HepG2 (cell line): ENCODE measurements at regions not wholly inside any gene's neighbourhood (a gene's known extent, or its start where the extent isn't known, plus 50 kb on each side); places are given as distances from the start of the nearest gene placed in this dataset.

ENCODE experiments used
- ATAD3A ChIP-seq: sonication (generic); formaldehyde crosslinking; IDR thresholded peaks from 2 replicates; pipeline ENCODE4 v1.4.0; 2020; ENCODE audit warnings: missing genetic modification reagents
- BCL3 ChIP-seq: sonication (generic); formaldehyde crosslinking; IDR thresholded peaks from 2 replicates; pipeline ENCODE4 v1.5.1; 2020; ENCODE audit warnings: mild to moderate bottlenecking, missing genetic modification reagents, moderate library complexity
- ETV5 ChIP-seq: IDR thresholded peaks from 2 replicates; pipeline ENCODE4 v1.6.1; 2018; ENCODE audit warnings: missing biosample characterization, missing genetic modification reagents, inconsistent platforms, borderline replicate concordance
- FOXP4 ChIP-seq: sonication (generic); formaldehyde crosslinking; IDR thresholded peaks from 2 replicates; pipeline ENCODE4 v1.4.0; 2020; ENCODE audit warnings: missing genetic modification reagents
- PHF21A ChIP-seq: sonication (generic); formaldehyde crosslinking; IDR thresholded peaks from 2 replicates; pipeline ENCODE4 v1.5.0; 2020; ENCODE audit warnings: mild to moderate bottlenecking, missing genetic modification reagents
- RBFOX2 ChIP-seq: fragments of 200-400 bp; formaldehyde crosslinking; IDR thresholded peaks from 2 replicates; pipeline ENCODE4 v1.6.1; 2017; ENCODE audit warnings: low read depth, mild to moderate bottlenecking, low read length
- RCOR2 ChIP-seq: IDR thresholded peaks from 2 replicates; pipeline ENCODE4 v1.6.1; 2016; ENCODE audit warnings: missing biosample characterization, missing genetic modification reagents
- SALL1 ChIP-seq: sonication (generic); formaldehyde crosslinking; IDR thresholded peaks from 2 replicates; pipeline ENCODE4 v1.8.0; 2022; ENCODE audit warnings: mild to moderate bottlenecking, missing genetic modification reagents
- SMARCE1 ChIP-seq: fragments of 450-650 bp; IDR thresholded peaks from 2 replicates; pipeline ENCODE4 v1.6.1; 2017; ENCODE audit warnings: borderline replicate concordance
- TAF1 ChIP-seq: sonication (generic); formaldehyde crosslinking; IDR thresholded peaks from 2 replicates; pipeline ENCODE4 v1.4.0; 2020; ENCODE audit warnings: missing genetic modification reagents
- TBX3 ChIP-seq: fragments of 450-650 bp; IDR thresholded peaks from 2 replicates; pipeline ENCODE4 v1.6.1; 2017; ENCODE audit warnings: antibody characterized with exemption, mild to moderate bottlenecking, inconsistent platforms, borderline replicate concordance
- ZBTB25 ChIP-seq: IDR thresholded peaks from 2 replicates; pipeline ENCODE4 v1.6.1; 2018; ENCODE audit warnings: missing genetic modification reagents
- ZBTB40 ChIP-seq, 2 experiments: fragments of 450-650 bp in 1 of 2; sonication (generic) in 1 of 2; formaldehyde crosslinking in 1 of 2; IDR thresholded peaks; 2 replicates each; pipeline versions ENCODE4 v1.6.1 to v1.8.0; 2016 to 2022; ENCODE audit warnings: antibody characterized with exemption in 1 of 2, mild to moderate bottlenecking in 1 of 2, missing genetic modification reagents in 1 of 2
- ZNF232 ChIP-seq: sonication (generic); formaldehyde crosslinking; IDR thresholded peaks from 2 replicates; pipeline ENCODE4 v1.4.0; 2020; ENCODE audit warnings: missing genetic modification reagents, borderline replicate concordance
- ZNF879 ChIP-seq: sonication (generic); formaldehyde crosslinking; IDR thresholded peaks from 2 replicates; pipeline ENCODE4 v1.8.1; 2023; ENCODE audit warnings: missing genetic modification reagents
- ZNF891 ChIP-seq: sonication (generic); formaldehyde crosslinking; IDR thresholded peaks from 2 replicates; pipeline ENCODE4 v1.5.0; 2020; ENCODE audit warnings: mild to moderate bottlenecking, missing genetic modification reagents

- TF ChIP-seq ZBTB40 (IDR thresholded peaks at IDR 0.05) (no peak), ZBTB40 (CRISPR knock-in tag; IDR thresholded peaks at IDR 0.05) (no peak), ZNF232 (CRISPR knock-in tag) (no peak), RCOR2 (CRISPR knock-in tag) (no peak), ZNF891 (CRISPR knock-in tag) (no peak), ATAD3A (CRISPR knock-in tag) (no peak), TAF1 (CRISPR knock-in tag) (no peak), SMARCE1 (no peak), SALL1 (CRISPR knock-in tag) (peak; percentile 83; the same call in 1 of the 2 replicates), RBFOX2 (peak; percentile 45), TBX3 (no peak), PHF21A (0 out of 2 replicates have a peak, but pooled peaks have one; percentile 27), ZBTB25 (CRISPR knock-in tag) (no peak), ZNF879 (no peak), BCL3 (CRISPR knock-in tag) (peak; percentile 81), FOXP4 (CRISPR knock-in tag) (peak; percentile 69), ETV5 (CRISPR knock-in tag) (peak; percentile 48; the same call in 1 of the 2 replicates)
Measured at GRCh38 chr4:138097912-138098600, 144.1 kb downstream of the SLC7A11 start (continued).
